Transverse colon (tissue), 3 donors: ENCODE measurements at regions not wholly inside any gene's neighbourhood (a gene's known extent, or its start where the extent isn't known, plus 50 kb on each side); places are given as distances from the start of the nearest gene placed in this dataset.

ENCODE experiments used
- POLR2A ChIP-seq: fragments of 450-650 bp; IDR thresholded peaks from one replicate; pipeline ENCODE4 v1.6.1; 2016; ENCODE audit warnings: antibody characterized with exemption, mild to moderate bottlenecking, moderate library complexity
- TF ChIP-seq, protein P1 (sequence below), 5 experiments: fragments of 200-600 bp in 3 of 5; fragments of 450-650 bp in 2 of 5; sonication (generic) in 3 of 5; IDR thresholded peaks; 1 replicate in 2 of 5; 2 replicates in 3 of 5; pipeline ENCODE4 v1.5.1; 2016 to 2017; ENCODE audit warnings: antibody characterized with exemption in 5 of 5, inconsistent platforms in 3 of 5, mild to moderate bottlenecking in 2 of 5, moderate library complexity in 1 of 5

GRCh38 chr4:22202975-22203710 is 254.6 kb upstream of the KCNIP4 start:
- TF ChIP-seq POLR2A, result no peak
- TF ChIP-seq, protein P1, sequence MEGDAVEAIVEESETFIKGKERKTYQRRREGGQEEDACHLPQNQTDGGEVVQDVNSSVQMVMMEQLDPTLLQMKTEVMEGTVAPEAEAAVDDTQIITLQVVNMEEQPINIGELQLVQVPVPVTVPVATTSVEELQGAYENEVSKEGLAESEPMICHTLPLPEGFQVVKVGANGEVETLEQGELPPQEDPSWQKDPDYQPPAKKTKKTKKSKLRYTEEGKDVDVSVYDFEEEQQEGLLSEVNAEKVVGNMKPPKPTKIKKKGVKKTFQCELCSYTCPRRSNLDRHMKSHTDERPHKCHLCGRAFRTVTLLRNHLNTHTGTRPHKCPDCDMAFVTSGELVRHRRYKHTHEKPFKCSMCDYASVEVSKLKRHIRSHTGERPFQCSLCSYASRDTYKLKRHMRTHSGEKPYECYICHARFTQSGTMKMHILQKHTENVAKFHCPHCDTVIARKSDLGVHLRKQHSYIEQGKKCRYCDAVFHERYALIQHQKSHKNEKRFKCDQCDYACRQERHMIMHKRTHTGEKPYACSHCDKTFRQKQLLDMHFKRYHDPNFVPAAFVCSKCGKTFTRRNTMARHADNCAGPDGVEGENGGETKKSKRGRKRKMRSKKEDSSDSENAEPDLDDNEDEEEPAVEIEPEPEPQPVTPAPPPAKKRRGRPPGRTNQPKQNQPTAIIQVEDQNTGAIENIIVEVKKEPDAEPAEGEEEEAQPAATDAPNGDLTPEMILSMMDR (IDR thresholded peaks at IDR 0.05), result no peak
